Gastroesophageal sphincter (tissue), 3 donors: ENCODE measurements at regions not wholly inside any gene's neighbourhood (a gene's known extent, or its start where the extent isn't known, plus 50 kb on each side); places are given as distances from the start of the nearest gene placed in this dataset.

Source experiments
- EP300 ChIP-seq: sonication (generic); formaldehyde crosslinking; IDR thresholded peaks from one replicate; pipeline ENCODE4 v1.6.1; 2017; ENCODE audit warnings: antibody characterized with exemption, mild to moderate bottlenecking
- POLR2A ChIP-seq, 2 donors: fragments of 450-650 bp; IDR thresholded peaks; one replicate each; pipeline ENCODE4 v1.6.1; 2017; ENCODE audit warnings: antibody characterized with exemption in 2 of 2, mild to moderate bottlenecking in 2 of 2, moderate library complexity in 1 of 2
- TF ChIP-seq, protein P1 (sequence below), 4 experiments: fragments of 200-600 bp in 2 of 4; fragments of 450-650 bp in 2 of 4; sonication (generic) in 1 of 4; IDR thresholded peaks; one replicate each; pipeline ENCODE4 v1.5.1; 2017 to 2019; ENCODE audit warnings: antibody characterized with exemption in 4 of 4, mild to moderate bottlenecking in 2 of 4, moderate library complexity in 2 of 4

DNA sequence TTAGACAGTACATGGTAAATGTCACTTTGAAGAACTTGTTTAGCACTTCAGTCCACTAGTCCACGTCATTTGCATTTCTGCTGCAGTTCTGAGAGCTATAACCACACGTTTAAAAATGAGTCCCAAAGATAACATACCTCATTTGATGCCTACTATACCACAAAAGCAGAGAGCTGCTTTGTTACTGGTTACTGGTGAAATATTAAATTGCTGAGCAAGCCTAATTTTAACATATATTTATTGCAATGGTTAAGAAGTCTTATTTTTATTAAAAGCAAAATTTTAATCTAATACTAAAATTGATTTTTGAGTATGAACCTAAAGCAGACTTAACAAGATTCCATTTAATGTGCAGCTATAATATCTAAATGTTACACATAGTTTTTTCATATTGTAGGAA is 1949.7 kb upstream of the PRR20A start:
- TF ChIP-seq, protein P1, sequence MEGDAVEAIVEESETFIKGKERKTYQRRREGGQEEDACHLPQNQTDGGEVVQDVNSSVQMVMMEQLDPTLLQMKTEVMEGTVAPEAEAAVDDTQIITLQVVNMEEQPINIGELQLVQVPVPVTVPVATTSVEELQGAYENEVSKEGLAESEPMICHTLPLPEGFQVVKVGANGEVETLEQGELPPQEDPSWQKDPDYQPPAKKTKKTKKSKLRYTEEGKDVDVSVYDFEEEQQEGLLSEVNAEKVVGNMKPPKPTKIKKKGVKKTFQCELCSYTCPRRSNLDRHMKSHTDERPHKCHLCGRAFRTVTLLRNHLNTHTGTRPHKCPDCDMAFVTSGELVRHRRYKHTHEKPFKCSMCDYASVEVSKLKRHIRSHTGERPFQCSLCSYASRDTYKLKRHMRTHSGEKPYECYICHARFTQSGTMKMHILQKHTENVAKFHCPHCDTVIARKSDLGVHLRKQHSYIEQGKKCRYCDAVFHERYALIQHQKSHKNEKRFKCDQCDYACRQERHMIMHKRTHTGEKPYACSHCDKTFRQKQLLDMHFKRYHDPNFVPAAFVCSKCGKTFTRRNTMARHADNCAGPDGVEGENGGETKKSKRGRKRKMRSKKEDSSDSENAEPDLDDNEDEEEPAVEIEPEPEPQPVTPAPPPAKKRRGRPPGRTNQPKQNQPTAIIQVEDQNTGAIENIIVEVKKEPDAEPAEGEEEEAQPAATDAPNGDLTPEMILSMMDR (IDR thresholded peaks at IDR 0.05): no peak
- TF ChIP-seq EP300 (no peak), POLR2A (IDR thresholded peaks at IDR 0.05) (no peak)
